K562 (cell line): ENCODE measurements at regions not wholly inside any gene's neighbourhood (a gene's known extent, or its start where the extent isn't known, plus 50 kb on each side); places are given as distances from the start of the nearest gene placed in this dataset.
A peak's percentile ranks its signal among the peaks of the same experiment; 100 is the strongest.

Experiments
- ARID4B ChIP-seq: sonication (generic); formaldehyde crosslinking; IDR thresholded peaks from 2 replicates; pipeline ENCODE4 v1.8.0; 2022; ENCODE audit warnings: mild to moderate bottlenecking, missing genetic modification reagents
- CHAMP1 ChIP-seq: fragments of 450-650 bp; IDR thresholded peaks from 2 replicates; pipeline ENCODE4 v1.6.1; 2016; ENCODE audit warnings: mild to moderate bottlenecking
- FOSL1 ChIP-seq: fragments of 200-800 bp; sonication (Bioruptor generic); conservative IDR thresholded peaks from 2 replicates; pipeline ENCODE4 v1.6.1; 2016; ENCODE audit warnings: missing genetic modification characterization, missing compliant biosample characterization
- NR3C1 ChIP-seq: sonication (generic); formaldehyde crosslinking; IDR thresholded peaks from 2 replicates; pipeline ENCODE4 v1.8.1; 2022; ENCODE audit warnings: missing genetic modification reagents
- SRSF3 ChIP-seq: fragments of 200-400 bp; formaldehyde crosslinking; IDR thresholded peaks from 2 replicates; pipeline ENCODE4 v1.6.1; 2016; ENCODE audit warnings: mild to moderate bottlenecking, low read length, moderate library complexity; ENCODE audit not compliant: insufficient read depth
- UBTF ChIP-seq, 2 experiments: IDR thresholded peaks; 2 replicates each; pipeline ENCODE4 v1.6.1; 2012; ENCODE audit warnings: improper control_type of control experiment in 2 of 2, low read depth in 2 of 2, low read length in 2 of 2, borderline replicate concordance in 1 of 2
- ZNF318 ChIP-seq, 2 experiments: fragments of 450-650 bp; IDR thresholded peaks; 2 replicates each; pipeline ENCODE4 v1.6.1; 2016; ENCODE audit warnings: mild to moderate bottlenecking in 2 of 2, borderline replicate concordance in 1 of 2, low read depth in 1 of 2, moderate library complexity in 1 of 2
- ZNF507 ChIP-seq: conservative IDR thresholded peaks from 2 replicates; pipeline ENCODE4 v1.6.1; 2017; ENCODE audit warnings: missing genetic modification characterization, missing compliant biosample characterization

GRCh38 chr2:216315802-216316603, 56.3 kb downstream of the MARCHF4 start (continued):
- no peak for TF ChIP-seq UBTF (IDR thresholded peaks at IDR 0.05; ENCODE audit: borderline replicate concordance in 1 of 2, low read depth in 2 of 2, low read length in 2 of 2)
- TF ChIP-seq SRSF3 = no peak
- no peak for TF ChIP-seq CHAMP1
- TF ChIP-seq ZNF318 (IDR thresholded peaks at IDR 0.05; ENCODE audit: borderline replicate concordance in 1 of 2, low read depth in 1 of 2) = no peak
- TF ChIP-seq FOSL1 = peak; percentile 82
- no peak for TF ChIP-seq ZNF507 (tag)
- TF ChIP-seq ARID4B (CRISPR knock-in tag) = no peak
- no peak for TF ChIP-seq NR3C1 (CRISPR knock-in tag)
